Activated CD4-positive, alpha-beta T cell treated with anti-CD3 and anti-CD28 coated beads for 1 hour (primary cell): ENCODE measurements at regions not wholly inside any gene's neighbourhood (a gene's known extent, or its start where the extent isn't known, plus 50 kb on each side); places are given as distances from the start of the nearest gene placed in this dataset.
"Not testable (repeated sequence)": the region's sequence is repeated elsewhere in the genome, so short reads cannot be mapped to it uniquely, and the experiment has no call there.

Experiments
- DNase-seq: peaks from one replicate; pipeline ENCODE4 v3.0.0-alpha.2; 2020

- no peak for DNase-seq
Measured at GRCh38 chr12:131611416-131612091, 99.3 kb upstream of the SFSWAP start.

- DNase-seq = no peak
Measured at GRCh38 chr12:131612092-131612755, 98.7 kb upstream of the SFSWAP start.

- DNase-seq = no peak
Measured at GRCh38 chr12:131613186-131613585, 97.7 kb upstream of the SFSWAP start.

GRCh38 chr12:131613678-131614077 lies 97.2 kb upstream of the SFSWAP start:
- DNase-seq = no peak

GRCh38 chr12:131615326-131616042 lies 95.4 kb upstream of the SFSWAP start:
- no peak for DNase-seq

GRCh38 chr12:131616043-131616700 lies 94.7 kb upstream of the SFSWAP start:
- no peak for DNase-seq

- DNase-seq = no peak
Measured at GRCh38 chr12:131616738-131617137, 94.2 kb upstream of the SFSWAP start.

- no peak for DNase-seq
Measured at GRCh38 chr12:131617179-131617578, 93.7 kb upstream of the SFSWAP start.

- DNase-seq = no peak
Measured at GRCh38 chr12:131617596-131618302, 93.1 kb upstream of the SFSWAP start.

- no peak for DNase-seq
Measured at GRCh38 chr12:131618303-131618658, 92.6 kb upstream of the SFSWAP start.

- DNase-seq = no peak
Measured at GRCh38 chr12:131618701-131619100, 92.2 kb upstream of the SFSWAP start.

- DNase-seq = no peak
Measured at GRCh38 chr12:131619106-131619642, 91.7 kb upstream of the SFSWAP start.

- no peak for DNase-seq
Measured at GRCh38 chr12:131619736-131620506, 91.0 kb upstream of the SFSWAP start.

- DNase-seq = no peak
Measured at GRCh38 chr12:131620520-131620919, 90.4 kb upstream of the SFSWAP start.

GRCh38 chr12:131620946-131621681 lies 89.8 kb upstream of the SFSWAP start:
- no peak for DNase-seq

- DNase-seq = no peak
Measured at GRCh38 chr12:131621701-131622421, 89.0 kb upstream of the SFSWAP start.

GRCh38 chr12:131622422-131622955 lies 88.4 kb upstream of the SFSWAP start:
- no peak for DNase-seq

- DNase-seq = not testable (repeated sequence)
Measured at GRCh38 chr12:131623404-131624368, 87.2 kb upstream of the SFSWAP start.

- DNase-seq = not testable (repeated sequence)
Measured at GRCh38 chr12:131624369-131624739, 86.5 kb upstream of the SFSWAP start.
